K562 (cell line): ENCODE measurements at regions not wholly inside any gene's neighbourhood (a gene's known extent, or its start where the extent isn't known, plus 50 kb on each side); places are given as distances from the start of the nearest gene placed in this dataset.

ENCODE experiments used
- ATF1 ChIP-seq, 2 experiments: fragments of 450-650 bp in 1 of 2; IDR thresholded peaks; 2 replicates each; pipeline ENCODE4 v1.6.1; 2016; ENCODE audit warnings: missing compliant biosample characterization in 1 of 2, missing genetic modification characterization in 1 of 2
- CBX8 ChIP-seq: fragments of 200-600 bp; sonication (generic); IDR thresholded peaks from 2 replicates; pipeline ENCODE4 v1.6.1; 2012; ENCODE audit warnings: borderline replicate concordance, mixed run types, low read depth, mild to moderate bottlenecking, moderate library complexity, mixed read lengths, low read length, control low read depth, inconsistent platforms; ENCODE audit not compliant: poor library complexity, severe bottlenecking; ENCODE audit errors: extremely low read depth
- CREM ChIP-seq: IDR thresholded peaks from 2 replicates; pipeline ENCODE4 v1.6.1; 2014; ENCODE audit warnings: antibody characterized with exemption, low read depth
- CXXC5 ChIP-seq: fragments of 250-450 bp; sonication (Bioruptor Pico); IDR thresholded peaks from 2 replicates; pipeline ENCODE4 v1.8.0; 2022; ENCODE audit warnings: inconsistent platforms, mild to moderate bottlenecking, moderate library complexity
- GABPA ChIP-seq: fragments of 200-800 bp; sonication (Bioruptor generic); conservative IDR thresholded peaks from 2 replicates; pipeline ENCODE4 v1.6.1; 2016; ENCODE audit warnings: low read depth, missing genetic modification characterization, missing compliant biosample characterization
- NCOR1 ChIP-seq: fragments of 450-650 bp; IDR thresholded peaks from 2 replicates; pipeline ENCODE4 v1.6.1; 2016; ENCODE audit warnings: mild to moderate bottlenecking, moderate library complexity
- NFRKB ChIP-seq: fragments of 450-650 bp; IDR thresholded peaks from 2 replicates; pipeline ENCODE4 v1.6.1; 2016; ENCODE audit warnings: low read depth
- NRF1 ChIP-seq, 2 experiments: fragments of 450-650 bp; IDR thresholded peaks in 1 of 2; conservative IDR thresholded peaks in 1 of 2; 2 replicates each; pipeline ENCODE4 v1.6.1; 2014; ENCODE audit warnings: mild to moderate bottlenecking in 2 of 2
- RBFOX2 ChIP-seq: fragments of 200-400 bp; formaldehyde crosslinking; IDR thresholded peaks from 2 replicates; pipeline ENCODE4 v1.6.1; 2017; ENCODE audit warnings: low read depth, mild to moderate bottlenecking, low read length, moderate library complexity
- RFX1 ChIP-seq: fragments of 450-650 bp; IDR thresholded peaks from 2 replicates; pipeline ENCODE4 v1.6.1; 2016; ENCODE audit warnings: mild to moderate bottlenecking, moderate library complexity
- ZBTB40 ChIP-seq, 2 experiments: fragments of 450-650 bp in 1 of 2; sonication (generic) in 1 of 2; formaldehyde crosslinking in 1 of 2; IDR thresholded peaks; 2 replicates each; pipeline versions ENCODE4 v1.7.1 to v1.9.0; 2016 to 2022; ENCODE audit warnings: inconsistent platforms in 1 of 2, mild to moderate bottlenecking in 1 of 2, missing genetic modification reagents in 1 of 2
- ZNF408 ChIP-seq: fragments of 250-450 bp; sonication (Bioruptor Pico); IDR thresholded peaks from 2 replicates; pipeline ENCODE4 v1.4.0; 2020; ENCODE audit warnings: low read depth, mild to moderate bottlenecking, moderate library complexity
- TF ChIP-seq, protein P1 (sequence below): fragments of 450-650 bp; formaldehyde crosslinking; IDR thresholded peaks from 2 replicates; pipeline ENCODE4 v1.4.0; 2020; ENCODE audit warnings: mild to moderate bottlenecking, moderate library complexity
- TF ChIP-seq, protein P2 (sequence below): fragments of 450-650 bp; IDR thresholded peaks from 2 replicates; pipeline ENCODE4 v1.6.1; 2016; ENCODE audit warnings: borderline replicate concordance

DNA sequence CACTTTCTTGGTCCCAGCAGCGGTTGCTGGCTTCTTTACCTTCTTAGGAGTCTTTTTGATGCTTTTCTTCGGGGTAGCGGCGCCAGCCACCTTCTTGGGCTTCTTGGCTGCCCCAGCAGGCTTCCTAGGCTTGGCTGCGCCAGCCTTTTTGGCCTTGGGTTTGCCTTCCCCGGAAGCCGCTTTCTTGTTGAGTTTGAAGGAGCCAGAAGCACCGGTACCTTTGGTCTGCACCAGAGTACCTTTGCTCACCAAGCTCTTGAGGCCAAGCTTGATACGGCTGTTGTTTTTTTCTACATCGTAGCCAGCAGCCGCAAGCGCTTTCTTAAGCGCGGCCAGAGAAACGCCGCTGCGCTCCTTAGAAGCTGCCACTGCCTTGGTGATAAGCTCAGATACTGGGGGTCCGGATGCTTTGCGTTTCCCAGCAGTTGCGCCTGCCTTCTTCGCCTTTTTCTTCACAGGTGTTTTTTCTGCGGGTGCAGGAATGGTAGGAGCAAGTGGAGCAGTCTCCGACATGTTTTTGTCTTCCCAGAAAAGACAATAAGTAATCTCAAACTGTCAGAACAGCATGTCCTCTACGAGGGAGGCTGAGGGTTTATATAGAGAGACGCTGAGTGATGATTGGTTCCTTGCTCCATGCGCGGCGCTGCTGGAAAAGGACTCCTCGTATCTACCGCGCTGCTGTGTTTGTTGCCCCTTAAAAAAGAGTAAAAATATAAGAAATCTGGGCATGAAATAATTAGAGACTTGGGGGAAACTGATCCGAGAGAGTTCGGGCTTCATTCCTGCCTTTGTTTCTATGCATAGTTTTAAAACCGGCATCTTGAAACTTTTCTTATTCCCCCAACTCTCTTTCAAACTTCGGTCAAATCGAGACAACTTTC is 130.3 kb upstream of the BTN3A2 start (continued):
- TF ChIP-seq NFRKB (peak; percentile 12), ZBTB40 (IDR thresholded peaks at IDR 0.05) (0 out of 2 replicates have a peak, but pooled peaks have one; percentile 34), ZBTB40 (CRISPR knock-in tag; IDR thresholded peaks at IDR 0.05) (no peak), RFX1 (no peak), CBX8 (no peak), NRF1 (conservative IDR thresholded peaks at IDR 0.05 in 1 of 2, IDR thresholded peaks at IDR 0.05 in 1 of 2) (peak; percentile 74 to 75), ZNF408 (no peak), NCOR1 (peak; percentile 56; the same call in 1 of the 2 replicates), CXXC5 (peak; percentile 80), ATF1 (CRISPR knock-in tag; IDR thresholded peaks at IDR 0.05) (no peak), ATF1 (tag; IDR thresholded peaks at IDR 0.05) (peak; percentile 51), RBFOX2 (peak; percentile 80), CREM (peak; percentile 66), GABPA (tag) (peak; percentile 20; the same call in 1 of the 2 replicates)
- TF ChIP-seq, protein P1, sequence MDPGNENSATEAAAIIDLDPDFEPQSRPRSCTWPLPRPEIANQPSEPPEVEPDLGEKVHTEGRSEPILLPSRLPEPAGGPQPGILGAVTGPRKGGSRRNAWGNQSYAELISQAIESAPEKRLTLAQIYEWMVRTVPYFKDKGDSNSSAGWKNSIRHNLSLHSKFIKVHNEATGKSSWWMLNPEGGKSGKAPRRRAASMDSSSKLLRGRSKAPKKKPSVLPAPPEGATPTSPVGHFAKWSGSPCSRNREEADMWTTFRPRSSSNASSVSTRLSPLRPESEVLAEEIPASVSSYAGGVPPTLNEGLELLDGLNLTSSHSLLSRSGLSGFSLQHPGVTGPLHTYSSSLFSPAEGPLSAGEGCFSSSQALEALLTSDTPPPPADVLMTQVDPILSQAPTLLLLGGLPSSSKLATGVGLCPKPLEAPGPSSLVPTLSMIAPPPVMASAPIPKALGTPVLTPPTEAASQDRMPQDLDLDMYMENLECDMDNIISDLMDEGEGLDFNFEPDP (CRISPR knock-in tag) = no peak
- TF ChIP-seq, protein P2, sequence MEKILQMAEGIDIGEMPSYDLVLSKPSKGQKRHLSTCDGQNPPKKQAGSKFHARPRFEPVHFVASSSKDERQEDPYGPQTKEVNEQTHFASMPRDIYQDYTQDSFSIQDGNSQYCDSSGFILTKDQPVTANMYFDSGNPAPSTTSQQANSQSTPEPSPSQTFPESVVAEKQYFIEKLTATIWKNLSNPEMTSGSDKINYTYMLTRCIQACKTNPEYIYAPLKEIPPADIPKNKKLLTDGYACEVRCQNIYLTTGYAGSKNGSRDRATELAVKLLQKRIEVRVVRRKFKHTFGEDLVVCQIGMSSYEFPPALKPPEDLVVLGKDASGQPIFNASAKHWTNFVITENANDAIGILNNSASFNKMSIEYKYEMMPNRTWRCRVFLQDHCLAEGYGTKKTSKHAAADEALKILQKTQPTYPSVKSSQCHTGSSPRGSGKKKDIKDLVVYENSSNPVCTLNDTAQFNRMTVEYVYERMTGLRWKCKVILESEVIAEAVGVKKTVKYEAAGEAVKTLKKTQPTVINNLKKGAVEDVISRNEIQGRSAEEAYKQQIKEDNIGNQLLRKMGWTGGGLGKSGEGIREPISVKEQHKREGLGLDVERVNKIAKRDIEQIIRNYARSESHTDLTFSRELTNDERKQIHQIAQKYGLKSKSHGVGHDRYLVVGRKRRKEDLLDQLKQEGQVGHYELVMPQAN = peak; percentile 35; the same call in 1 of the 2 replicates
